A673 (cell line): ENCODE measurements at regions not wholly inside any gene's neighbourhood (a gene's known extent, or its start where the extent isn't known, plus 50 kb on each side); places are given as distances from the start of the nearest gene placed in this dataset.

Experiments
- EZH2 ChIP-seq: fragments of 200-600 bp; sonication (generic); IDR thresholded peaks from 2 replicates; pipeline ENCODE4 v1.6.1; 2017; ENCODE audit warnings: borderline replicate concordance, low read depth, mild to moderate bottlenecking, mixed read lengths, antibody characterized with exemption, low read length; ENCODE audit not compliant: poor library complexity, severe bottlenecking
- TF ChIP-seq, protein P1 (sequence below): fragments of 300-800, 200-600 bp; sonication (generic); conservative IDR thresholded peaks from 2 replicates; pipeline ENCODE4 v1.5.1; 2017; ENCODE audit warnings: low read depth, mild to moderate bottlenecking, antibody characterized with exemption, low read length, moderate library complexity, mixed read lengths

DNA sequence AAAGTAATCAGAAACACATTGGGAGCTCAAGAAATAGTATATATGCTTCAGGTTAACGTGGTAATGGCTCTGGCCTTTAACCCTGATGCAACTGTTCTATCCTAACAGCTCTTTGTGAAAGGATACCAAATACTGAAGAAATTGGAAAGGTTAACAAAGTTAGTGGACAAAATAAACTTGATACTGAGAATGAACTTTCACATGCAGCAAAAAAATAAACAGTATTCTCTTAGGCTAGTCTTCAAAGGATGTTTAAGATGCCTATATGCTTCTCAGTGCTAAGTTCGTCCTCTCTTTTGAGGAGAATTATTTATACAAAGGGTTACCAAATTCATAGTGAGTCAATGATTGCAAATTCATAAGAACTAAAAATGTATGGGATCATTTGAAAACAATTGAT, 256.2 kb upstream of the FERD3L start:
- TF ChIP-seq, protein P1, sequence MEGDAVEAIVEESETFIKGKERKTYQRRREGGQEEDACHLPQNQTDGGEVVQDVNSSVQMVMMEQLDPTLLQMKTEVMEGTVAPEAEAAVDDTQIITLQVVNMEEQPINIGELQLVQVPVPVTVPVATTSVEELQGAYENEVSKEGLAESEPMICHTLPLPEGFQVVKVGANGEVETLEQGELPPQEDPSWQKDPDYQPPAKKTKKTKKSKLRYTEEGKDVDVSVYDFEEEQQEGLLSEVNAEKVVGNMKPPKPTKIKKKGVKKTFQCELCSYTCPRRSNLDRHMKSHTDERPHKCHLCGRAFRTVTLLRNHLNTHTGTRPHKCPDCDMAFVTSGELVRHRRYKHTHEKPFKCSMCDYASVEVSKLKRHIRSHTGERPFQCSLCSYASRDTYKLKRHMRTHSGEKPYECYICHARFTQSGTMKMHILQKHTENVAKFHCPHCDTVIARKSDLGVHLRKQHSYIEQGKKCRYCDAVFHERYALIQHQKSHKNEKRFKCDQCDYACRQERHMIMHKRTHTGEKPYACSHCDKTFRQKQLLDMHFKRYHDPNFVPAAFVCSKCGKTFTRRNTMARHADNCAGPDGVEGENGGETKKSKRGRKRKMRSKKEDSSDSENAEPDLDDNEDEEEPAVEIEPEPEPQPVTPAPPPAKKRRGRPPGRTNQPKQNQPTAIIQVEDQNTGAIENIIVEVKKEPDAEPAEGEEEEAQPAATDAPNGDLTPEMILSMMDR, result no peak
- no peak for TF ChIP-seq EZH2
